HG03342 (cell line): ENCODE measurements at regions not wholly inside any gene's neighbourhood (a gene's known extent, or its start where the extent isn't known, plus 50 kb on each side); places are given as distances from the start of the nearest gene placed in this dataset.
"Not testable (repeated sequence)": the region's sequence is repeated elsewhere in the genome, so short reads cannot be mapped to it uniquely, and the experiment has no call there.

ENCODE experiments used
- ATAC-seq: cut with Tn5 transposase; IDR thresholded peaks from one replicate; pipeline ENCODE4 v1.9.1; 2021; ENCODE audit warnings: mild to moderate bottlenecking, moderate library complexity; ENCODE audit not compliant: unreplicated experiment

DNA sequence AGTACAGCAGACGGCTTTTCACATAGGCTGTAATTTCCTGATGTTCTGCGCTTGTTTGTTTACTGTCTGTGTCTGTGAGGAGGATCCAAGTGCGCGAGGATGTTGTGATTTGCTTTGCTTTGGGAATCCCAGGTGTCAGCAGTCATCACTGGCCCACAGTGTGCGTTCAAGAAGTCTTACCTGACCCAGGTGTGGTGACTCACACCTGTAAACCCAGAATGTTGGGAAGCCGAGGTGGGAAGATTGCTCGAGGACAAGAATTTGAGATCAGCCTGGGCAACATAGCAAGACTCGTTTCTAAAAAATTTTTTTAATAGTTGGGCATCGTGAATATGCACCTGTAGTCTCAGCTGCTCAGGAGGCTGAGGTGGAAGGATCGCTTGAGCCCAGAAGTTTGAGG is 110.7 kb downstream of the CRLF3 start:
- not testable (repeated sequence) for ATAC-seq

DNA sequence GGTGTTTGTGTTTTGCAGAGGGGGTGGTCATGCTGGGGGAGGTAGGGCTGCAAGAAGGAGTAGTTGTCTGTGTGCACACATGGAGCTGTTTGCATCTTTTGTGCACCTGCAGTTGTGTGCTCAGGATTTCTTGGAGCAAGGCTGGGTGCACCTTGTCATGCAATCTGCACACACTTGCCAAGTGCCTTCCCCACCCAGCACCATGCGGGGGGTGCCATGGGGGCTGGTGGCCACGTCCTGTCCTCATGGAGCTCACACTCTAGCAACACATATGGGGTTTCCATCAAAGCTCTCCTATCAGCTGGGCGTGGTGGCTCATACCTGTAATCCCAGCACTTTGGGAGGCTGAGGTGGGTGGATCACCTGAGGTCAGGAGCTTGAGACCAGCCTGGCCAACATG is 111.6 kb downstream of the CRLF3 start:
- ATAC-seq: not testable (repeated sequence)

DNA sequence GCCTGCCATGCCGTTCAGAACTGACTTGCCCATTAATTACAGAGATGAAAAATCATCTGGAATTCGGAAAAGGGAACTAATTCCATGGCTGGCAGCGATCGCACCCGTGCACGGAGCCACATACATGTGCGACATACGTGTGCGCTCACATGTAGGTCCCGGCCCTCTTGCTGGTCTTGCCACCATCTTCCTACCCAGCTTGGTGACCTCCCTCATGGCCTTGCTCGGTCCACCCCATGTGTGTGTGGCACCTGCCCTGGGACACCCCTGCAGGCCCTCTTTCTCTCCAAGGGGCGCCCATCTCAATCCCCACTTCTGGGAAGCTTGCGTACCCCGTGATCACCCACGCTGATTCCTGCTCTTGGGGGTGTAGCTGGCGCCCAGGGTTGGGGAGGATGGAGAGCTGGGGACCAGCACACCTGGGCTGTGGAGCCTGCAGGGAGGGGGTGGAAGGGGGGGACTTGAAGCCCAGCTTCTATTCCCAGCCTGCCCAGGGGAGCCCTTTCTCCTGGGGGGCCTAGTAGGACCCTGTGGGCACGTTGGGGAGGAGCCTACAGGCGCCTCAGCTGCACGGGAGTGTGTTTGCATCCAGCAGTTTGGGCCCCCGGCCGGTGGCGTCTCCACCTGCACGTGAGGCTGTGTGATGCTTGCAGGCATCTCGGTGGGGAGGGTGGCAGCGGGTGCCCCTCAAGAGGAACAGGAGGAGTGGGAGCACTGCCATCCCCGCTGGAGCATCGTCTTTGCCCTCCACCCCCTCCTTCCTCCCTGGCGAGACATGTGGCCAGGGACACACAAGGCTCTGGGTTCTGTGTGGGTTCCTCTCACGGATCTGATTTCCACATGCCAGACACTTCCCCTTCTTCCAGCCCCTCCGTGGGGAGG is 112.6 kb downstream of the CRLF3 start:
- not testable (repeated sequence) for ATAC-seq

DNA sequence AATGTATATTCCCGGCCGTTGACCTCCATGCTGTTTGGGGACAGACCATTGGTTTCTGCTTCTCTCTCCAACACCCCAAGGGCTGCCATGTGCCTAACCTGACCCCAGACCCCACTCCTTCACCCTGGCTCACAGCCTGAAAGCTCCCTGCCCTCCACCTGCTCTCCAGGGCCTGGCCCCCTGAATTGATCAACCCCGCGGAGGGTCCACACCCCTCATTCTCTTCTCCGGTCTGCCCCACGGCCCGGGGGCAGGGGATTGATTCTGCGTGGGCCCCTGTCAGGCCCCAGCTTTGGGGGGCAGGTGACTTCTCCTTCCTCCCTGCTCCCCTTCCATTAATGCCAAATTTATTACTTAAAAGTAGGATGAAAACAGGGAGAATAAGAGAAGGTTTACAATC is 113.3 kb downstream of the CRLF3 start:
- not testable (repeated sequence) for ATAC-seq

DNA sequence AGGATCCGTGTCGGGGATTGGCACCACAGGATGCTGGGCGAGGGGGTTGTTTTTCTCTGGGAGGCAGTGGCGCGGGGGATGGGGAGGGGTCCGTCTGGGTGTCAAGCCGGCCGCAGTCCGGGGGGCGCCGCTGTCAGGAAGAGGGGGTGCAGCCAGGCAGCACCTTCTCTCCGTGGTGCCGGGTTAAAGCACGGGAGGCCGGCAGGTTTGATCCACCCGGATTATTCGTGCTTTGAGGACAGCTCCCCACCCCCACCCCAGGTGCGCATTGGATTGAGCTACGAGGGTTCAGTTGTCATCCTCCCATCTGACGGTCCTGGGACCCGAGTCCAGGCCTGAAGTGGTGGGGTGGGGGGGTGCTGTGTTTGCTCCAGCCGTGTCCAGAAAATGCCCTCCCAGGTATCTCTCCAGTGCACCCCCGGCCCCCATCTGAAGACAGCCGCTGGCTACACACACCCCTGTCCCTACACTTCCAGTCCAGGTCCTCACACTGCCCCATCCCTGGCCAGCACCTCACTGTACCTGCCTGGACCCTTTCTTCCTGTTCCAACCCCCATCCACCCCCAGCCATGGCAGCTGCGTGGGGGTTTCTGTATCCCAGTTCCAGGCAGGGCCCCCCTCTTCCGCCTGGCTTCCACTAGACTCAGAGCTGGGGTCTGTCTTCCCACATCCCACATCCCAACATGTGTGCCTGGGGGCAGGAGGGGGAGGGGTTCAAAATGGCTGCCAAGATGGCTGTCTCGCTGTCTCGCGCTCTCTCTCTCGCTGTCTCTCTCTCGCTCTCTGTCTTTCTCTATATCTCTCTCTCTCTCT is 114.0 kb downstream of the CRLF3 start:
- ATAC-seq: not testable (repeated sequence)

DNA sequence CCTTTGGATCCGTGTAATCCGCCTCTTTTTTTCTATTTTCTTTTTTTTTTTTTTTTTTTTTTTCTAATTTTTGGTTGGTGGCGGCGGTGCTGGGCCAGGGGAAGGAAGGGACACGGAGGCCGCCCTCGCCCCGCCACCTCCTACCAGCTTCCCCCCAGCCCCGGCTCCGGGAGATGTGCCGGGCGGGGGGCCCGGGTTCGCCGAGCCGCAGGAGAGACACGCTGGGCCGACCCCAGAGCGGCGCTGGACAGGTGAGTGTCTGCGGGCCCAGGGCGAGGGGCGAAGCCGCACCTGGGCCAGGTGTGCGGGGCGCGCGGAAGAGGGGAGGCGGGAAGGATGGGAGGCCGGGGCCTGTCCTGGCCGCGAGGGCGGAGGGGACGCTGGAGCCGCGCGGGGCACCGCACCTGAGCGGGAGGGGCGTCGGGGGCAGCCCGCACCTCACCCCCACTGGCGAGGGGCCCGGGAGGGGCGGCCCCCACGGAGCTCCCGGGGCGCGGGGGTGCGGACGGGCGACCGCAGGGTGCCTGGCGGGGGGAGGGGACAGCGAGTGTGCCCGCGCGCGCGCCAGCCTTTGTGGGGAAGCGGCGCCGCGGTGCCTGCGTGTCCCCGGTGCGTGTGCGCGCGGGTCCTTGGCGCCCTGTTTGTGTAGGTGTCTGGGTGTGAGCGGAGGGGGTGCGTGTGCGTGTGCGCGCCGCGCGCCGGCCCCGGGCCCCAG is 114.8 kb downstream of the CRLF3 start:
- not testable (repeated sequence) for ATAC-seq

DNA sequence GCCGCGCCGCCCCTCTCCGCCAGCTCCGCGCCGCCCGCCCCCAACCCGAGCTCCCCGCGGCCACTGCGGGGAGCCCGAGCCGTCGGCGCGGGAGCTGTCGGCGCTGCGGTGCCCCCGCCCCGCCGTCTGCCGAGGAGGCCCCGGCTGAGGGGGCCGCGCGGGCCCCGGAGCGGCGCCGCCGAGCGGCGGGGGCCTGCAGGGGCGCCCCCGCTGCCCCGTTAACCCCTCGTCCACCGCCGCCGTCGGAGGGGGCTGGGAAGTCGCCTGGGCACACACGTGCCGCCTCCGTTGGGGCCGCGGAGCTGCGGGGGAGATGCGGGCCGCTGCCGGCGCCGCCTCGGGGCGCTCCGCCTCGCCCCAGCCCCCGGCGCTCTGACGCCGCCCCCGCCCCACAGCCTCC is 115.4 kb downstream of the CRLF3 start:
- ATAC-seq: peak; percentile 29

DNA sequence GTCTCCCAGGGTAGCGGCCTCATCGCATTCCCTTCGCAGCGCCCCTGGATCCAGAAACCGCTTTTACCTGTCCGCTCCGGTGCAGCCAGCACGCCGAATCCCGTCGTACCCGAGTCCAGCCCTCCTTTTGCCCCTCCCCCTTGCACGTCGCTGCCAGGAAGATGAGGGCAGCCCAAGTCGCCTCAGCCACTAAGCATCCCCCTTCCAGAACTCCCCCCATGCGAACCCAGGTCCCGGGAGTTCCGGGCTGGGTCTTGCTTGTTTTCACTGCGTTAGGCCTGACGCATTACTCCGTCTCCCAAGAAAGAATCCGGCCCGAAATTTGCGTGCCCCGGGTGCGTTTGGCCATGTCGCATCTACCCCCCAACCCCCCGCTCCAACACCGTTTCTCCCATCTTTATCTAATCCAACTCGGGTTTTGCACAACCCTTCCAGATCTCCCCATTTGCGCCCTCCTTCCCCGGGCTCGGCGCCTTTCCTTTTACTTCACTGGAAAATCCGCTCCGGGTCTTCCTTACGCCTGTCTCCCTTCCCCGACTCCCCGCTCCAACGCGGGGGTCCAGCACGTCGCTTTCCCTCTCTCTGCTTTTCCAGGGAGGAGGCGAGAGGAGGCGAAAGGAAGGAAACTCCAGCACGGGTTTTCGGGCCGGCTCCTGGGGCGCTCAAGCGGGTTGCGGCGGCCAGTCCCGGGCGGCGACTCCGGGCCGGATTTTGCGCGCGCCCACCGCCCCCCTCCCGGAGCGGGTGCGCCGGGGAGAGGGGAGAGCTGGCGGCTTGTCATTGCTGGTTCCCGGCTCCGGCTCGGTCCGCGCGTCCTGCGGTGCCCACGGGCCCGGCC is 116.0 kb downstream of the CRLF3 start:
- ATAC-seq: peak; percentile 65

DNA sequence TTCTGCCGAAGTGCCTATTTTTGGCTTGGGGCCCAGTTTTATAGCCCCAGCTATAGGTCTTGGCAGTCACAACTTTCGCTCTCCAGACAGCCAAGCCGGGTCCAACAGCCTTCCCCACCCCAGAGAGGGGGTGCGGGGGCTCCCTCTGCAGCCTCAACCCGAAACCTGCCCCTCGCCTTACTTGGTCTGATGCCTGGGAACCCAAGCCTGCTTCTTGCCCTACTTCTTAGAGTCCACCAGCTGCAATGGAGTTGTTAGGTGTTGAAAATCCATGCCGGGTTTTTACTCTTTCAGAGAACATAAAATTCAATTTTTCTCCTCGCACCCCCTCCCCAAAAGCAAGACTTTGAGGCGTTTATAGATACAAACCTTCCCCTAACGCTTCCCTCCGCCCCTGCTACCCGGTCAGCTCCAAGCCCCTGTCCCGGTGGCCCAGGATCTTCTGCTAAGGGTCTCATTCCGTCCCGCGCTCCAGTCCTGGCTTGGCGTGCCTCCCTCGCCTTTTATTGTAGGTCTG is 116.7 kb downstream of the CRLF3 start:
- not testable (repeated sequence) for ATAC-seq

DNA sequence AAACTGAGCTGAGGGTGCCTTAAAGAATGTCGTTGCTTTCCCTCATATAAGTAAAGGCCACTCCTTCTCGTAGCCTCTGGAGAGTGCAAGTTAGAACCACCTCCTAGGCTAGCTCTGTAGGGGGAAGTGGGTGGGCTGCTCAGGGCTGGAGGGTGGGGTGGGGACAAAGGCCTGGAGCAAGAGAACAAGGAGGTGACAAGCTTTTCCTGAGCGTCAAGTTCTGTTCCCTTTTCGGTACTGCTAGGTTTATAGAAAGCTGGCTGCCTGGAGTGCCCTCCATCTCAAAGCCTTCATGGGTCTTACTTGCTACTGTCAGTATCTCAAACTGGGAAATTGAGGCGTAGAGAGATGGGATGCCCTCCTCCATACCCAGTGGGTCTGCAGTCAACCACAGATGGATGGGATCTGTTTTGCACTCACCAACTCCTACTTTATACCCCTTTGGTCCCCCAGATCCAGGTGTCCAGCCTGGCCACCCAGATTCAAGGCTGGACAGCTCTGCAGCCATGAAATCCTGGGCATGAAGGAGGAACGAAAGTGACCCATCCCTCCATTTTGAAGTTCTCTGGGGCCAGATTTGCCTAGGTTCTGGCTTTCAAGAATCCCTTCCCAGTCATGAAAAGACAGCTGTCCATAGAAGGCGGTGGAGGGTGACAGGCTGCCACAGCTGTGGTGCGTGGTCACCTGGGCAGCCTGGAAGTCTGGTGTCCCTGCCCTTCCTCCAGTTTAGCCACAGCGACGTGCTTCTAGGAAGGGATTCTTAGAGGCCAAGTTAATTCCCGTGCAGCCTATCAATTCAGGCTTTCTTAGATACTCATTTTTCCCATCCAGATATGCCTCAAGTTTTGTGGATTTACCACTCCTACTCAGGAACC is 117.8 kb downstream of the CRLF3 start:
- ATAC-seq: not testable (repeated sequence)

DNA sequence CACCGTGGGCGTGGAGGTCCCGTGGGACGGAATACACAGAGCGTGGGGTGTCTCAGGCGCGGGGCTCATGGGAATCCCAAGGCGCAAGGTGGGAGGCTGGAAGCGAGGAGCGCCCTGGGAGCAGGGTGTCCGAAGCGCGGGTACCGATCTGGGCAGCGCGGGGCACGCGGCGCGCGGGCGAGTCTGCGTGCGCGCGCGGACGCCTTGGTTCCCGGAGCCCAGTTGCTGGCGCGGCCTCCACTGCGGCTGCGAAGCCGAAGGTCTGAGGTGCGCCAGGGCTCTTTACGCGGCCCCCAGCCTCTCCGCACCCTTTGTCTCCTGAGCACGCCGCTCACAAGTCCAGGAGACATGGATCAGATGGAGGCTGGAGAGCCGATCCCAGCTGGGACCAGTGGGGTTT is 118.5 kb downstream of the CRLF3 start:
- ATAC-seq: not testable (repeated sequence)

DNA sequence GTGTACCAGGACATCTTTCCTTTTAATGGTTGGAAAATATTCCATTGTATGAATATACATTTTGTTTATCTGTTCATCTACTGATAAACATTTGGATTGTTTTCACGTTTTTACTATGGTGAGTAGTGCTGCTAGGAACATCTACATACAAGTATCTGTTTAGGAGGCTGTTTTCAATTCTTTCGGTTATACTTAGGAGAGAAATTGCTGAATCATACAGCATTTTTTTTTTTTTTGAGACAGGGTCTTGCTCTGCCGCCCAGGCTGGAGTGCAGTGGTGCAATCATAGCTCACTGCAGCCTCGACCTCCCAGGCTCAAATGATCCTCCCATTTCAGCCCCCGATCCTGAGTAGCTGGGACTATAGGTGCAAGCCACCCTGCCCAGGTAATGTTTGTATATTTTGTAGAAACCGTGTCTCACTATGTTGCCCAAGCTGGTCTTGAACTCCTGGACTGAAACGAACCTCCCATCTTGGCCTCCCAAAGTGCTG is 122.9 kb downstream of the CRLF3 start:
- no peak for ATAC-seq

DNA sequence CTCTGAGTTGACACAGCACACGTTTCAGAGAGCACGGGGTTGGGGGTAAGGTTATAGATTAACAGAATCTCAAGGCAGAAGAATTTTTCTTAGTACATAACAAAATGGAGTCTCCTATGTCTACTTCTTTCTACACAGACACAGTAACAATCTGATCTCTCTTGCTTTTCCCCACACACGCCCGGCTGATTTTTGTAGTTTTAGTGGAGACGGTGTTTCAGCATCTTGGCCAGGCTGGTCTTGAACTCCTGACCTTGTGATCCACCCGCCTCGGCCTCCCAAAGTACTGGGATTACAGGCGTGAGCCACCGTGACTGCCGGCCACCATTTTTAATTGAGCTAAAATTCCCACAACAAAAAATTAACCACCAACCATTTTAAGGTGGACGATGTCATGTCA is 123.7 kb downstream of the CRLF3 start:
- not testable (repeated sequence) for ATAC-seq

DNA sequence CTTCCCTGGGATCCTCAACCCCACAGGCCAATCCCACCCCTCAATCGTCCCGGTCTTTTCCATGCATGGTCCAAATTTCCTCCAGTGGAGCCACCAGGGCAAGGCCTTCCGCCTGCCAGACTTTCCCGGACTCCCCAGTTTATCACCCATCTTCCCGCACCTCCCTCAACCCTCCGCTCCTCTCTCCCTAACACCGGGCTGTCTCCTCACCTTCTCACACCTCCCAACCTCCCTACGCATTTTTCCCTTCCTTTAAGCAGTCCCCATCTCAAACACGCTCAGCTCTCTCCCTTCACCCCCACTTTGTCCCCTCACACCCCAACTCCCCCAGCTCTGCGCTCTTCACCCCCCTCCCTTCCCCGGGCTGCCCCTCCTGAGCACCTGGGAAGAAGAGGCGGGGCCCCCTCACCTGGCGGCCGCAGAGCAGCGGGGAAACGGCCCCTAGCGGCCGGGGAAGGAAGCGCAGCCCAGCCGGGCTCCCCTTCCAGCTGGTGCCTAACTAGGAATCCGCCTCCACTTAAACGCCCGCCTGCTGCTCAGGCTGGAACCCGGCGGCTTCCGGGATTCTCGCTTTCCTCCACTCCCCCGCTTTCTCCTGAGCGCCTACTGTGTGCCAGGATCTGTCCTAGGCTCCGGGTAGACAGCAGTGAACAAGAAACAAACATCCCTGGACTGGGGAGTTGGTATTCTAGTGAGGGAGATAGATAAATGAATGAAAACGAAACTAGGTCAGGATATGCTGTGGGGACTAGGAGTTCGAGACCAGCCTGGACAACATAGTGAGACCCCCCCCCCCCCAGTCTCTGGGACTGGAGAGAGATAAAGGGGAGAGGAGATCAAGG is 126.7 kb downstream of the CRLF3 start:
- peak; percentile 53 for ATAC-seq

DNA sequence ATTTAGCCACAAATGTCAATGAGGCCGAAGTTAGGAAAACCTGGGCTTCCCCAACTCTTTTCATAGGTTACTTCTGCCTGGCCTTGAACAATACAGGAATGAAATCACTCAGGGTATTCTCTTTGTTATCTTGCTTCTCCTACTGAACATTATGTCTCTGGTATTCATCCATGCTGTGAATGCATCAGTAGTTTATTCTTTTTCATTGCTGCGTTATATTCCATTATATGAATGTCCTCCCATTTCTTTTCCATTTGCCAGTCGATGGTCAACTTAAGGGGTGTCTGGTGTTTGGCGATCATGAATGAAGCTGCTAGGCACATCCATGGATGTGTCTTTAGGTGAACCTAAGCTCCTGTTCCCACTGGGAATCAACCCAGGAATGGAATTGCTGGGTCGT is 128.3 kb downstream of the CRLF3 start:
- ATAC-seq: no peak

DNA sequence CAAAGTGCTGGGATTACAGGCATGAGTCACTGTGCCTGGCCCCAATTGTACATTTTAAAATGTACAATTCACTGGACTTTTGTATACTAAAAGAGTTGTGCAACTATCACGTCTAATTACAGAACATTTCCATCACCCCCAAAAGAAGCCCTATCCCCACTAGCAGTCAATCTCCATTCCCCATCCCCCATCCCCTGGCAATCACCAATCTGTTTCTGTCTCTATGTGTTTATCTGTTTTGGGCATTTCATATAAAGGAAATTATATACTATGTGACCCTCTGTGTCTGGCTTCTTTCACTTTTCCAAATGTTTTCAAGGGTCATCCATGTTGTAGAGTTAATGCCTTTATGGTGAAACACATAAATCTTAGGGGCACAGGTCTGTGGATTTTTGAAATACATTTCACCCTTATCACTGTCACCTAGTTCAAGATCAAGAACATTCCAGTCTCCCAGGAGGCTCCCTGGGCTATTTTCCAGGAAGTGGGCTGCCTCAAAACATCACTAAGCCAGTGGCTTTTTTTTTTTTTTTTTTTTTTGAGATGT is 129.2 kb downstream of the CRLF3 start:
- not testable (repeated sequence) for ATAC-seq

DNA sequence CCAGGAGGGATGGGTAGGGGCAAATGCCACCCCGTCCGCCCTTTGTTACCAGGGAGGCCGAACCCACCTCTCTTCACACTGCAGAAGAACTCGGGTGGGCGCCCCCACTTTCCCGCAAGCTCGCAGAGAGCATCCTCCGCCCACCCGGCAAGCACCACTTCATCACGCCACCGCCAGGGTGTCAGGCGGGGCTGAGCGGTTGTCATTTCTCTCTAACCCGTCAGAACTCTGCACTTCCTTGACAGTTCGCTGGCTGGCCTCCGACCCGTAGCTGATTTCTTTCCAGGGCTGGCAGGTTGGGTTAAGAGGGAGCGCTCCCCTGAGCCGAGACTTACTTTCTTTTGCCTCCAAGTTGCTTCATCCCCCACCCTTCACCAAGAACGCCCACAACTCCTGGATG is 130.7 kb downstream of the CRLF3 start:
- not testable (repeated sequence) for ATAC-seq
